ENCODE measurements at regions not wholly inside any gene's neighbourhood (a gene's known extent, or its start where the extent isn't known, plus 50 kb on each side); places are given as distances from the start of the nearest gene placed in this dataset.

DNA sequence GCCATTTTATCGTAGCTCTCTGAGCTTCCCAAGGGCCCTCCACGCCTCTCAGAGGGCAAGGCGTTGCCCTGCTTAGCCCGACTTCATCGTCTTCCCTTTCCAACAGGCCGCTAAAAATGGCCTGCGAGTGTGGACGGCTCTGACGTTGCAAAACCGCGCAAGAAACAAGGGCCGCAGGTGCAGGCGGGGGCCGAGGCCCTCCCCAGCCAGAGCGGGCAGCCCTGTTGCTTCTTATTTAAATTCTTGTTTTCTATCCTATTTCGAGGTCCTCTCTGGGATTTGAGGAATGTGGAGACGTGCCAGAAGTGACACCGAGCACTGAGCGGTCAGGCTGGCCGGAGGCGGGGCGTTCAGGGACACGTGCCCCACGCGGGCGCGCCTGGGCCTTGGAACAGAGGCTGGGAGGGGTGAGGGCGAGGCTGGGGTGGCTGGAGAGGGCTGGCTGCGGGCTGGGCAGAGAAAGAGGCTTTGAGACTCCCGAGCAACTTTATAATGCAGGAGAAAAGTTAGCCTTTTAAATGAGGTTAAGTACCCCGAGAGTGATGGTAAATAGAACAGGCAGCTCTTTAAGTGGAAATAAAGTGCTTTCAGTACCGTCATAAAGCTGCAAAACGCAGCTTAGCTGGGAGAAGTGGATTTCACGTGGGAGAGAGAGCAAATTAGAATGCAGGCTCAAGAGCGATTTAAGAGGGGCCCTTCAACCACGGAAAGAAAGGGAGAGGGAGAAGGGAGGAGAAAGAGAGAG, 243.6 kb downstream of the AUH start:
- H3K4me3 ChIP-seq = peak overlapping the region in 7 of 8 donors; percentile 8 to 53 (median 19)
- peaks cover 0 to 17% (median 0%) of the 10 kb centered on the region in 7 donors for H3K27me3 ChIP-seq (replicated peaks in 1 of 7)
- intact Hi-C loops (cut with DNase I; ENCODE audit: low total_unique reads) = no loop called here
- whole genome bisulfite sequencing, 5 donors = 17 to 28% (median 21%) methylated on average over 36 of the region's 36 CpGs
- no peaks in the 10 kb centered on the region for H3K36me3 ChIP-seq
- DNase-seq = peak; percentile 89
- H3K4me1 ChIP-seq = peaks cover 0 to 21% (median 12%) of the 10 kb centered on the region in 6 donors
- TF ChIP-seq POLR2A (IDR thresholded peaks at IDR 0.05) = no peak
- no peak for TF ChIP-seq CTCF (IDR thresholded peaks at IDR 0.05 in 8 of 11, conservative IDR thresholded peaks at IDR 0.05 in 3 of 11)
- peak in 2 of 3 donors; percentile 42 to 76 for TF ChIP-seq POLR2AphosphoS5 (IDR thresholded peaks at IDR 0.05)
- no peaks in the 10 kb centered on the region for H3K9me3 ChIP-seq
- H3K27ac ChIP-seq = peak overlapping the region in 2 of 8 donors; percentile 1 to 16

- Histone ChIP-seq H3K4me1 (peaks cover 0 to 21% (median 12%) of the 10 kb centered on the region in 6 donors), H3K4me3 (peak overlapping the region in 2 of 8 donors; percentile 26 to 53), H3K27ac (no peak overlapping the region), H3K9me3 (no peaks in the 10 kb centered on the region), H3K36me3 (no peaks in the 10 kb centered on the region), H3K27me3 (replicated peaks in 1 of 7) (peaks cover 0 to 17% (median 0%) of the 10 kb centered on the region in 7 donors)
- WGBS, 5 donors = 24 to 42% (median 38%) methylated on average over 2 of the region's 2 CpGs
- DNase-seq = no peak
- intact Hi-C loops (cut with DNase I; ENCODE audit: low total_unique reads) = no loop called here
- TF ChIP-seq POLR2A (IDR thresholded peaks at IDR 0.05) (no peak), CTCF (IDR thresholded peaks at IDR 0.05 in 8 of 11, conservative IDR thresholded peaks at IDR 0.05 in 3 of 11) (no peak), POLR2AphosphoS5 (IDR thresholded peaks at IDR 0.05) (no peak)
Measured at GRCh38 chr9:91118704-91119025, 243.1 kb downstream of the AUH start.

DNA sequence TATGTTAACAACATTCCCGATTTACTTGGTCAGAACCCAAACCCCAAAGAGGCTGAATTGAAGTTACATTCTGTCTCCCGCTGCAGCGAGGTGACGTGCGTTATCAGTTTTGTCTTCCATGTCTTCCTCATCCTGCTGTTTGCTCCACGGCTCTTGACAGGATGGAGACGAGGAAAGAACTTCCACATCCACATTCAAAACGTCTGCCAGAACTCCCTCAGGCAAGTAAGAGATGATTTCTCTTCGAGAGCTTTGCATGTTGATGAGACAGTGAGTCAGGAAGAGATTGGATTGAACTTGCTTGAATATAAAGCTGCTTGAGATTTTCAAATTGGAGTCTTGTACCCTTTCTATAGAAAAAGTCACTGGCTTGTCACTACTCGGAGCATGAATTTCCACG, 242.6 kb downstream of the AUH start:
- H3K27me3 ChIP-seq (replicated peaks in 1 of 7) = peaks cover 0 to 17% (median 0%) of the 10 kb centered on the region in 7 donors
- DNase-seq = no peak
- H3K4me1 ChIP-seq = peaks cover 0 to 21% (median 12%) of the 10 kb centered on the region in 6 donors
- WGBS, 5 donors = 61 to 77% (median 68%) methylated on average over 11 of the region's 11 CpGs
- H3K36me3 ChIP-seq = no peaks in the 10 kb centered on the region
- no peak overlapping the region for H3K27ac ChIP-seq
- no peak overlapping the region for H3K4me3 ChIP-seq
- H3K9me3 ChIP-seq = peaks cover 0 to 2% (median 0%) of the 10 kb centered on the region in 8 donors
- intact Hi-C loops (cut with DNase I; ENCODE audit: low total_unique reads) = no loop called here
- TF ChIP-seq CTCF (IDR thresholded peaks at IDR 0.05 in 8 of 11, conservative IDR thresholded peaks at IDR 0.05 in 3 of 11) (no peak), POLR2A (IDR thresholded peaks at IDR 0.05) (no peak), POLR2AphosphoS5 (IDR thresholded peaks at IDR 0.05) (no peak)

DNA sequence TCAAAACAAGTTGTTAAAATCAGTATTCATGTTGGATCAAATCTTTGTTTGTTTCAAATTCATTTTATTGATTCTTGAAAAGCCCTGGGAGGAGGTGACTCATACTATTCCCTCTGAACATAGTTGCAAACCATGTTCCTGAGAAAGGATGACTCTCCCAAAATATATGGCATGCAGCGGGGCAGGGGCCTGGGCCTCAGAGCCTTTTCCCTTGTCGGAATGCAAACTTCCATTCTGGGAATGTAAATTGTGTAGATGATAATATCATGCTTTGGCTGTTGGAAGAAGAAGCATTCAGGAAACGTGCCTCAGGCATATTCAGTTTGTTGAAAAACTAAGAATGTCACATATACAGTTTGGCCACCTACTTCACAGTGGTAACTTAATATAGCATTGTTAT, 242.0 kb downstream of the AUH start:
- no peak for DNase-seq
- intact Hi-C loops (cut with DNase I; ENCODE audit: low total_unique reads) = no loop called here
- peaks cover 0 to 7% (median 0%) of the 10 kb centered on the region in 8 donors for H3K9me3 ChIP-seq
- H3K36me3 ChIP-seq = no peaks in the 10 kb centered on the region
- TF ChIP-seq CTCF (IDR thresholded peaks at IDR 0.05 in 8 of 11, conservative IDR thresholded peaks at IDR 0.05 in 3 of 11) (no peak), POLR2A (IDR thresholded peaks at IDR 0.05) (no peak), POLR2AphosphoS5 (IDR thresholded peaks at IDR 0.05) (no peak)
- H3K4me3 ChIP-seq = no peak overlapping the region
- peaks cover 0 to 17% (median 0%) of the 10 kb centered on the region in 7 donors for H3K27me3 ChIP-seq (replicated peaks in 1 of 7)
- H3K27ac ChIP-seq = no peak overlapping the region
- 90 to 95% (median 93%) methylated on average over 3 of the region's 3 CpGs for WGBS, 5 donors
- peaks cover 0 to 21% (median 12%) of the 10 kb centered on the region in 6 donors for H3K4me1 ChIP-seq
